GM21367 (cell line): ENCODE measurements at regions not wholly inside any gene's neighbourhood (a gene's known extent, or its start where the extent isn't known, plus 50 kb on each side); places are given as distances from the start of the nearest gene placed in this dataset.

Experiments used
- ATAC-seq: cut with Tn5 transposase; IDR thresholded peaks from one replicate; pipeline ENCODE4 v1.9.1; 2021; ENCODE audit not compliant: unreplicated experiment

DNA sequence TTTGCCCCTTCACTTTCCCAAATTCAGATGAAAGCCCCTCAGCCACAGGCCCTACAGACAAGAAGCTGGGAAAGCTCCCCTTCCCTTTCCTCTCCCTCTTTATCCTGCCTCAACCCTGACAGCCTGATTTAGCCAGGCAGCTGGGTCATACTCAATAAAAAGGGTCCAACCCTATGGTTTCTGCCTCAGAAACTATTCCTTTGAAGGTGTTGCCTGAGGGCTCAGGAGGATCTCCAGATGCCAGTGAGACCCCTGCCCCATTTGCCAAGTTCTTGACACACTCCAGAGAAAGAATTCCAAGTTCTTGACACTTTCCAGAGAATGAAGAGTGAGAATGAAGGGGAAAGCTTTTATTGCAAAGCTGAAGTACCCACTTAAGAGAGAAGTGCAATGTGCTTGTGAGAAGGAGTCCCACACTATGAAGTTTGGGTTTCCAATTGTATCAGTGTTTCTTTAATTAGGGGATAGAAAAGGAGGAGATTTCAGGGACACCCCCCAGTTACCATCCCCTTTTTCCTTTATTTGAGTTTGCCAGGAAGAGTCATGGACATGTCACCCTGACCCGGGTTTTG, 576.2 kb downstream of the METTL4 start:
- ATAC-seq, result no peak

DNA sequence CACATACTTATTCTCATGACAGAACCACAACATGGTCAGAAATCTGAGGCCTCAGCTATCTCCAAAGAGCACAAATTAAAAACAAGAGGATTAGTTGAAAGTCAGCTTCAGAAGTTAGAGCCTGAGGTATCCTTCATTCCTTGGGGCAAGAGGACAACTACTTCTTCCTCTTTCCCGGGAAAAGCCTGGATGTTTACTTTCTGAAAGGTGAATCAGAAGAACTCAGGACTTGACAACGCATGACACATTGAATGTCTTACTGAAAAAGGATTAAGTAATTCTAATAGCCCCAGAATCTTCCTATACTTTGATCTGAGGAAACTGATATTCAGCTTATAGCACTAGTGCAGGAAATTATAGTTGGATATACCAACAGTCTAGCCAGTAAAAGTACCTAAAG, 573.2 kb downstream of the METTL4 start:
- no peak for ATAC-seq

DNA sequence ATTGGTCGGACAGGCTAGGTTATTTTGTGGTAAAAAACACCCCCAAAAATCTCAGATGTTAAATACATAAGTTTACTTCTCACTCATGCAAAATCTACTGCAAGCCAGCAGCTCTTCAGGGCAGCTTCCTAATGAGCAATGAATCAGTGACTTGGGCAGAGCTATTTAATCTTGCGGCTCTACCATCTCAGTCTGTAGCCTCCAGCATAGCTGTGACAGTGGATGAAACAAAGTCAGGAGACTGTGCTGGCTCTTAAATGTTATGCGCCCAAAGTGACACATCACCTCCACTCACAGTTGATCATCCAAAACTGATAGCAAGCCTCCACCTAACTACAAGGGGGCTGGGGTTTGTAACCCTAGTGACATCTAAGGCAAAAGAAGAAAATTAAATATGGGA, 571.9 kb downstream of the METTL4 start:
- no peak for ATAC-seq

DNA sequence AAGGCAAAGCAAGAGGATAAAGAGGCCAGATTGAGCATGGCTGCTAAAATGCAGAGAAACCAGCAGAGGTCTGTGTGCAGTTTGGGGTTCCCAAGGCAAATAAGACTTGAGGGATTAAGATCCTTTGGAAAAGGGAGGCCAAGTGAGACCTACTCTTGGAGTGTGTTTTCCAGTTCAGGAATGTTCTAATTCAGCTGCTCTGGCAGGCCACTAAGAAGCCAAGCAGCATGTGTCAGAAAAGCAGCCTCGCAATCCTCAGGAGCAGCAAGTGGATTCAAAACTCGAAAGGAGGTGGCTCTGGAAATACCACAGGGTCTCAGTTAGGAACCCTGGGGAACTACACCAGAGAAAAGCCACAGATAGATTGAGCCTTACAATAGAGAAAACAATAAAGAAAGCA, 569.2 kb downstream of the METTL4 start:
- ATAC-seq, result no peak

DNA sequence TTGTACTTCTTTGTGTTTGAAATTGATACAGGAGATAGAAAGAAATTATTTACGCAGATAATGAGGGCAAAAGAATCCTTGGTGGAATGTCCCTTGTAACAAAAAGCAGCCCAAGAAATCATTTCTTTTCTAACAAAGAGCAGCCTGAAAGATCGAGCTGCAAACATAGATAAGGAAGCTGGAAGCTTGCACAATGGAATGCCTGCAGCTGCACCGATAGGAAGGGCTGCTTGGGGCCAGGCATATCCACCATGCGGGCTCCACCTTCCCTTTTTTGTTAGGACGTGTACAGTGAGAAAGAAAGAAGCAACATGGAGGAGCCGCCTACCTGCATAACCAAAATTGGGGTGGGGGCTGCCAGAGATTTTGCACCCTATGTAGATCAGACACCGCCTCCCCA, 568.7 kb downstream of the METTL4 start:
- ATAC-seq, result no peak

DNA sequence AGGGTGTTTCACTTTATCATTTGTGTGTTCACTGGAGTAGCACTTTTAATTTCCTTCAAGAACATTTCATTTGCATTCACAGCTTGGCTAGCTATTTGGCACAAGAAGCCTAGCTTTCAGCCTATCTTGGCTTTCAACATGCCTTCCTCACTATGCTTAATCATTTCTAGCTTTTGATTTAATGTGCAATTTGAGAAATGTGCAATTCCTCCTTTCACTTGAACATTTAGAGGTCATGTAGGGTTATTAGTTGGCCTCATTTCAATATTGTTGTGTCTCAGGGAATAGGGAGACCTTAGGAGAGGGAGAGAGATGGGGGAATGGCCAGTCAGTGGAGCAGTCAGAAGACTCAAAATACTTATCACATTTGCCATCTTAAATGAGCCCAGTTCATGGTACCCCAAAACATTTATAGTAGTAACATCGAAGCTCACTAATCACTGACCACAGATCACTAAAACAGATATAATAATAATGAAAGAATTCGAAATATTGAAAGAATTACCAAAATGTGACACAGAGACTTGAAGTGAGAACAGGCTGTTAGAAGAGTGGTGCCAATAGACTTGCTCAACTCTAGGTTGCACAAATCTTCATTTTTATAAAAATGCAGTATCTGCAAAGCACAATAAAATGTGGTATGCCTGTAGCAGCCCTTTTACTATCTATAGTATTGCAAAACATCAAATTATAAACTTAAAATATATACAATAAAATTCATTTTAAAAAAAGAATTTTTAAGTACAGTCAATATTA, 561.2 kb downstream of the METTL4 start:
- no peak for ATAC-seq

DNA sequence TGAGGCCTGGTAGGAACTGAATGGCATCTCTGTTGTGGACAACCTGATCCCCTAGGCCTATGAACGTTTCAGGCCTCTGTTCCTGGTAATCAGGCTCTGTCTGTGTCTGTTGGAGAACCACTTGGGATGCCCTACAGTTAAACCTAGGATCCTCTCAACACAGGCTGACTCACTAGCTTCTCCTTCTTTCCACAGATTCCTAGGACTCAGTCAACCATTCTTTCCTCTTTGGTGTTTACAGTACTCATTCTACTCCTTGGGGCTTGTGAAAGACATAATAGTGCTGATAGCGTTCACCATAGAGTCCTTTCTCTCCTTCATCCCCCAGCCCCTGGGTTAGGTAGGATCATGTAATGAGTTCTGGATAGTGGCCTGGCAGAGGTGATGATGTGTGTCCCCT, 544.3 kb downstream of the METTL4 start:
- no peak for ATAC-seq

DNA sequence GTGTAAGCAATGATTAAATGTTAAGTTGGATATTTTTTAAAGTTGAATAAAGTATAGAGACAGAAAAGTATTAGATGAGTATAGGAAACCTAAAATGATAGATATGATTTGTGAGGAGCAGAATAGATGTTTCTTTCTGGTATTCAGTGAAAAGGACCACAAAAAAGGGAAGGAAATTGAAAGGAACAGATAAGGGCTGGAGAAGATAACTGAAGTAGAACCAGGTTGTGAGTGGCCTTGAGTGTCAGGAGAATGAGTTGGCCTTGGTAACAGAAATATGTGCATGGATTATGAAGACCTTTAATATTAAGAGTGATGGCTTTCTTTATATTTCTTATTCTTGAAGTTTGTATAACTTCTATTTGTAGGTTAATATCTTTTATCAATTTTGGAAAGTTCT, 543.5 kb downstream of the METTL4 start:
- no peak for ATAC-seq

DNA sequence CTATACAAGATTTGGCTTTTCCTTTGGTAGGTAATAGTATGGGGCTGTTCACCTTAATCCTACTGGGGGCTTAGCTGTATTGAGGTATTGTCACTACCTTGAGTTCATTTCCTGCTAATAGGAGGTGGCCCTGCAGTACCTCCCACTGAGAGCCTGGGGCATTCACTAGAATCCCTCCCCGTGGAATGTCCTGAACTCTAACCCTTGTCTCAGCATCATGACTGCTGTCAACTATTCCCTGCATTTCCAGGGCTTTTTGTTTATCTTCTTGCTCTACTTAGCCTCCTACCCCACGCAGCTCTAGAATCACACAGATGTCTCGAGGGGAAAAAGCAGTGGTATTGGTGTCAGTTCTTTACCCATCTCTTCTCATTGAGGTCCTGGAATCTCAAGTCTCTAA, 542.3 kb downstream of the METTL4 start:
- ATAC-seq, result no peak

DNA sequence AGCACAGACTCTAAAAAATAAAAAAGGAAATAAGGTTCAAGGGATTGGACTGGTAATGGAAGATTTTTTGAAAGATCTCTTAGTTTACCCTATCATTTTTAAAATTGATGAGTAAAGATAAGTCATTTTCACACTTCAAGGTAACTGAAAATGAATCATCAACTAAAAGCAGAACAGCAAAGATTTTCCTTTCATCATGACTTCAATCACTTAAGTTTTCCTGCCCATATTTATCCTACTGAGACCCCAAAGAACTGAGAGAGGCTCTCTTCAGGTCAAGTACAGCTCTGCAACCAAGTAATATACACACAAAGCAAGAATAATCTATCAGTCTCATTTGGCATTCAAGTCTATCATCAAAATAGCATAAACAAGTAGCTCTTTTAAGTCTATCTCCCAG, 540.7 kb downstream of the METTL4 start:
- no peak for ATAC-seq

DNA sequence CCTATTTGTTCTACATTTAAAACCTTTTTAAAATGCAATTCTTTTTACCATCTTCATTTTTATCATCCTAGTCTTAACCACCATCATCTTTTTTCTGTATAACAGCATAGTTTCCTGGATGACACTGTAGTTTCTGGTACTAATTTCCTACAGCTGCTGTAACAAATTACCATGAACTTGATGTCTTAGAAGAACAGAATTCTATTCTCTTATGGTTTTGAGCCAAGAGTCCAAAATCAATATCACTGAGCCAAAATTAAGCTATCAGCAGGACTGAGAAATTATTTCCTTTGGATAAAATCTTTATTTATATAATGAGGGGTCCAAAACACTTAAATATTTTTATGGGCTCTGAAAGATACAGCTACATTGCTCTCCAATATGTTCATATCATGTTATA, 539.3 kb downstream of the METTL4 start:
- ATAC-seq, result no peak

DNA sequence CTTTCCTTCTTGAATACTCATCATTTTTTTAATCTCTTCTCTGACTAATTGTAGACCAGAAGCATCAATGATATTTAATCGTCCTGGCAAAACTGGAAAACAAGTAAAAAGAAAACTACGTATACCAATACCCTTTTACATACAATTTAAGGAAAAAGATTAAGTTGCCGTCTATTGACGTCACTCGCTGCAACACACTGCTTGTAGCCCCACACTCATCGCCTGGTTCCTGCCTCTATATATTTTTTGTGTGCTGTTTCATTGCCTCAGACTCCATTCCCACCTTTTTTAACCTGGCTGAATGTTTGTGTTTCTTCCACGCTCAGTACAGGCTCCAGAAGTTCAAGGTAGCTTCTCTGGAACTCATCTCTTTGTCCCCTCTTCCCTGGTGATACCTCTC, 536.2 kb downstream of the METTL4 start:
- ATAC-seq, result no peak

DNA sequence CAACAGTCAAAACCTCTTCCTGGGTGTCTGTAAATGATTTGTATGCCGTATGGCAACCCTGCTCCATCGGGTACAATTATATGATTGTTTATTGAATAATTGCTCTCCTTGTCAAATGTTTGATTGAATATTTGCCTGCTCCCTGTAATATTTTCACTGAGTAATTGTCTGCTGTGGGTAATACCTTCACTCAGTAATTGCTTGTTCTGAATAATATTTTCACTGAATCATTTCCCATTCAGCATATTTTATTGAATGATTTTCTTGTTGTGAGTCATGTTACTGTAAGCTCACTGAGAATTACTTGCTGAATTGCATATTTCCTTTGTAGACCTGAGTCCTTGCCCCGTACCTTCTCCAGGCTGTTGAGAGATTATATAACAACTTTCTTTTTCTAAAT, 535.2 kb downstream of the METTL4 start:
- no peak for ATAC-seq

DNA sequence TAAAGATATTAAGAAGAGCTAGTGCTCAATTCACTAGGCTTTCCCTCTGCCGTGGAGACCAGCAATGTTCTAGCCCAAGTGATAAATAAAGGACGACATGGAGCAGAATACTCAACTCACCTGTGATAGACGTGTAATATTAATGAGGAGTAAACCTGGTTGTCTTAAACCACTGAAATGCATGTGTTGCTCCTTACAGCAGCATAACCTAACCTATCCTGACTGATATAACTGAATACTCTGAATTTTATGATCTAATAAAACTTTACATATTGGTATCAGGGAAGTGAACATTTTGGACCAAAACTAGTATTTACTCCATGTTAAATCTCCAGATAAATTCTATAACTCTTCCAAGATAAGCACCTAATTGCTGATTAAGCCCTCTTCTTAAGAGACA, 531.0 kb downstream of the METTL4 start:
- no peak for ATAC-seq

DNA sequence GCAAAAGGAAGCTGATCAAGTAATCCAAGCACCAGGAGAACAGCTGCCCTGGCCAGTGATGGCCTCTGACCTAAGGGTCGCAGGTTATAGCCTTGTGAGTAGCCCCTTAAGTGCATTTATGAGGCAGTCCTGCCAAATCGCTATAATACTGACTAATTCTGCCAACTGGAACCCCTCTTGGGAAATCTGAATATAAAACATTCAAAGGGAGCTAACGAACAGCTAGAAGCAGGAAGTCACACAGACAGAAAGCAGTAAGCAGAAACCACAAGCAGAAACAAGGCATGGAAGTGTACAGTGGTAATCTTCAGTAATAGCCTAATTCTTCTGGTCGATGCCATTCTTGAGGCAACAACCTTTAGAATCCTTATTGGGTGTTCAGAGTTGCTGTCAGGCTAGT, 521.3 kb downstream of the METTL4 start:
- ATAC-seq, result no peak

DNA sequence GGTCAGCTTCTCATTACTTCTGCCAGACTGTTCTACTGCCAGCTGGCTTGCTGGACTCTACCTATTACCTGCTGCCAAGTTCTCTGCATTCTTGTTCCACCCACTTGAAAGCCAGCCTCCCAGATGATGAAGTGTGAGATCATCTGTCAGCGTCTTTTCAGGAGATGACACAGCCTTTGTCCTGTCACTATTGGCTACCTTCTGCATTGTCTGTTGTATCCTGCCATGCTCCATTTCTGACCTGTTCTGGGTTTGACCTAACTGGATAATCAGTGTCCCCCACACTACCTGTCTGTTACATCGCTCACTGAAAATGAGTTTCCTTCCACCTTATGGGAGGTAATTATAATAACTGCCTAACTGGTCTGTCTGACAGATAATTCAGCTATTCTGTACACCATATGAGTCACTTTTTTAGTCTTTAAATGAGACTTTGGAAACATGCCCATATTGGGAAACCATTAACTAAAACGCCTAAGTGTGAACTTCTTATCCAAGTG, 520.6 kb downstream of the METTL4 start:
- ATAC-seq, result no peak

DNA sequence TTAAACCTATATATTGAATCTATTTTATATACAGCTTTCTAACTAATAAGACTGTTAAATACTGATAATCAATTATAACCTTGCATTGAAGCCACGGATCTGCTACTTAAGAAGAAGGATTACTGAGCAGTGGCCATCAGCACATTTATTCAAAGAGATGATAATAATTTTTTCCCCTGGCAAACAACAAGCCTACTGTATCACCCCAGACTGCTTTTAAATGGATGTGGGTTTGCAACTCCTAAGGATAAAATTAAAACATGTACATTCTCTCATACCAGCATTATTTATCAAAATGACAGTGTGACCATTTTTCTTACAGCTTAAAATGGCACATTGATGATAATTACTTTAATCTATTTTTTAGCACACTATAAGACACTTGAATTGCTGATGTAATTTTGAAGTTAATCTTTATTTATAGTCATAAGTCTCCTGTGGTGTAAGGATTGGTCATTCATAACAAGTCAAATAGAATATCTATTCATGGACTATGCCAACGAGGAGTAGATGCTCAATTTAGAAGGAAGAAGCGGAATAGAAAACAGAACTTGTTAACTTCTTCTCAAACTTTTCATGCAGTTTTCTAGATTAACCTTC, 517.7 kb downstream of the METTL4 start:
- ATAC-seq, result no peak

DNA sequence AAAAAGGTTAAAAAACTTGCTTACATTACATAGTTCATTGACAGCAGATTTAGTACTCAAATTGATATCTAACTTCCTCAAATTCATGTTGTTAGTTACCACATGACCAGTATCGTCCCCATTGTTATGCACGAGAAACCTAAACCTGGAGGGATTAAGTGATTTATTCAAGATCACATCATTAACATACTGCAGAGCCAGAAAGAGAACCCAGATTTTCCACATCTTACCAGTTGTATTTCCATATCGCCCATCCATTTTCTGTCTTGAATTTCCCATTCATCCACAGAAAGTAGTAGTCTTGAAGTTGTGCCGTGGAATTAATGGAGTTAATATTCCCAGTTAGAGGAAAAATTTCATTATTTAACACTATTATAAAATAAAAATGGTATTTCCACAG, 512.0 kb downstream of the METTL4 start:
- no peak for ATAC-seq

DNA sequence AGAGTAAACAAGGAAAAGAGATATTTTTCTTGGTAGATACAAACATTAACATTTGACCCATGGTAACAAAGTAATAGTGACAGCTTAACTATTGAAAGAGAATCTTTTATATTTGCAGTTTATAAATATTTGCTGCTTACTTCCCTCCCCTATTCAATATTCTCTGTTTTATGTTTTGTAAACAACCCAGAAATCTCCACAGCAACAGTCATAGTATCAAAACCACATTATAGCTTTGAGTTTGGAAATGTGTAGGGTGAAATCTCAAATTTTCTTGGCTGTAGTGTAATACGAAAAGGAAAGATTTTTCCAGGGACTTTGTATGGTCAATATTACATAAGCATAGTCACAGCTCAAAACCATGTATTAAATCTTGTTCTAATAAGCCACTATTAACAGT, 511.2 kb downstream of the METTL4 start:
- ATAC-seq, result no peak

DNA sequence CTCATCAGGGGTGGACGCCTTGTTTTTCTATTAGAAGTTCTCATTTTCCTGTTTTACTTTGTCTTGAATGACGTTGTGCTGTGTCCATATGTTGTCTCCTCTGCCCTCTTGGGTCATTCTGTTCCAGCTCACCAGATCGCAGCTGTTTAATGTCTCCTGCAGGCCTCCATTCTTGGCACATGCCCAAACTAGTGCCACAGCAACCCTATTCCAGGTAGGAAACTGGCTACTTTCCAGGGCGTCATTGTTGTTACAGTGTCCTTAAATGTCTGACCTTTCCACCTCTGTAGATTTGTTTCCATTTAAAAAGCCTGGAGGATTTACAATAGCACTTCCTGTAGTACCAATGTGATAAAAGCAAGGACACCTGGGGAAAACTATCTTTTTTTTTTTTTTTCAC, 500.7 kb downstream of the METTL4 start:
- ATAC-seq, result no peak

DNA sequence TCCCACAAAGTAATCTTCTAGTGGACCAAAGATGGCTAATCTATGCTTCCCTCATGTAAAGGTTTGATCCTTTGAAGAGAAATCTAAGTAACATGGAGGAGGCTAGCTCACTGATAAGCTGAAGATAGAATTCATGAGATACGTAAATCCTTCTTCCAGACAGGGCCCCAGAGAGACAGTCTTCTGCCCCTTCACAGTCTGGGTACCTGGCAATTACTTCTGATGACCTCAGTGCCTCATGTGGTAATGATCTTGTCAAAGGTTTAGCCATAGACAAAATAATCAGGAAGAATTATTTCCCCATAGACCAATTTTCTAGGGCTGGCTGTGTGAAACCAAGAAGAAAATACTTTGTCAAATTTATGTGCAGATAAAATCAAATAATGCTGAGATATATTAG, 495.8 kb downstream of the METTL4 start:
- no peak for ATAC-seq

DNA sequence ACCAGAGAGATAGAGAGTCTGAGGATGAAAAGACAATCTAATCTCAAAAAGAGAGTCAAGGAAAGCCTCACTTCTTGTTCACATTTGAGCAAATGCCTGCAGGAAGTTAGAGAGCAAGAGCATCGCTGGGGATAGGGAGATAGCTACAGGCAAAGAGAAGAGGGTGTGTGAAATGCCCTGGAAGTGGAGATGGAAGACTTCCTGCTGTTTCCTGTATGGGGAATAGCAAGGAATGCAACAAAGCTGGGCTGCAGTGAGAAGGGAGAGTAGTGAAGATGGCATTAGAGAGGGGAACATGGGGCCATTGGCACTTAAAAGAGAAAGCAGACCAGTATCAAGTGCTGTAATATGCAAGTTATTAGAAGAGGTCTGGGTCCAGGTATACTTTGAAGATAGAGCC, 488.6 kb downstream of the METTL4 start:
- ATAC-seq, result no peak

DNA sequence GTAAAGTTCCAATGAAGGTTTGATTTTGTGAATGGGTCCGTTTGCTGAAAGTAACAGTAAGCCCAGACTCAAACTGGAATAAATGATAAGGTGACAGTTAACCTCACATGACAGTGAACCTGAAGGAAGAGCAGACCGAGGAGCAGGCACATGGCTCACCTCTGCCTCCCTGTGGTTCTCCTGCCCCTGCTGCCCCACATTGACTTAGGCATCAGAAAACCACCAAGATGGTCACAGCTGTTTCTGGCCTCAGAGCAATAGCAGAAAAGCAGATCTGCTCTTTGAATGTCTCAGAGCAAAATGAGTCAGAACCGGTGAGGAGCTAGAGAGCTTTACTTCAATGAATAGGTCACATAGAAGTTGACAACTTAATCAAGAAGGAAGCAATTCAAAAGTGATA, 487.6 kb downstream of the METTL4 start:
- no peak for ATAC-seq
